ENCODE measurements at regions not wholly inside any gene's neighbourhood (a gene's known extent, or its start where the extent isn't known, plus 50 kb on each side); places are given as distances from the start of the nearest gene placed in this dataset.
"Not testable (repeated sequence)": the region's sequence is repeated elsewhere in the genome, so short reads cannot be mapped to it uniquely, and the experiment has no call there.

DNA sequence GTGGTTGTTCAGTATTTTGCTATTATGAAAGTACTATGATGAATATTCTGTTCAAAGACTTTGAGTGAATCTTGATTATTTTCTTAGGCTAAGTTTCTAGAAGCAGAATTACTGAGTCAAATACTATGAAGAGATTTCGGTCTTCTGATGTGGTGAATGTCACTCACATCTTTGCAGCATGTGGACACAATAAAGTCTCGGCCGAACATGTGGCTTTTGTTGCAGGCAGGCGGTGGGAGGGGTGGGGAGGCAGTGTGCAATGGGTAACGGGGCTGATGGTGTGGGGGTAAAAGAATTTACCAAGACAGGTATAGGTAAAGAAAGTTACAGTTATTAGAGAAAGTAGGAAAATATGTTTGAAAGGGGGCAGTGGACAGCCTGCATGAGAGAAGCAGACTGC is 156.4 kb upstream of the DTNBP1 start:
- TF ChIP-seq CTCF (IDR thresholded peaks at IDR 0.05; ENCODE audit: low read depth, low read length) = no peak

DNA sequence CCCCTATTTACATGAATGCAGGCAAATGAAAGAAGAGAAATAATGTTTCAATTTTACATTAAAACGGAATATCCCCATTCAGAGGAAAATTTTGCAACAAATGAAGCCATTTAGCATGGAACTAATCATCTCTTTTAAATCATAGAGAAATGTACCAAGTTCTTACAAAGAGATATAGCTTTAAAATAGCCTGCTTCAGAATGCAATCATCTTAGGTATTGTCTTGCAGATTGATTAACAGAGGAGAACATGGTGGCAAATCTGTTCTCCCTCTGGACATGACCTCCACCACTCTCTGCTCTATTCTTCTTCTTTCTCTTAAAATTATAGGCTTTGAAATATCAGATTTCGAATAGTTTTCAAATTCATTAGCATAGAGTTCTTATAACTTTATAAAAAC is 155.7 kb upstream of the DTNBP1 start:
- TF ChIP-seq CTCF (IDR thresholded peaks at IDR 0.05; ENCODE audit: low read depth, low read length) = no peak
- H3K4me3 ChIP-seq (ENCODE audit: low read depth, low read length) = no peak overlapping the region

More for the DNA sequence above, 156.4 kb upstream of the DTNBP1 start:
- no peak overlapping the region for H3K4me3 ChIP-seq (ENCODE audit: low read depth, low read length)

DNA sequence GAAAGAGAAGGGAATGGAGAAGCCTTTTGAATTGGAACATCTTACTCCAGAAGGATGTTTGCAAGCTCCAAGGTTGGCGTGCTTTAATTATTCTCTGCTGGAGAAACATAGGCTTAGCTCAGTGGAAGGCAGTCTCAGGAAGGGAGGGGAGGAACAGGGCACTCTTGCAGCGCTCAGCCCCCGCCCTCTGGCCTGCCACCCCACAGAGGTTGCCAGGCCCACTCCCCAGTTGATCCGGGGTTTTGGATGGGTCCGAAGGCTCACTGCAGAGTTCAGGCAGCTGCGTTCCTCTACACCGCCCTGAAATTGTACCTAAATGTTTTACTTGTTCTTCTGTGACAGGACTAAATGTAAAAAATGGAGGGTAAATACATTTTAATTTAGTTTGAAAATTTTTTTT is 155.2 kb upstream of the DTNBP1 start:
- TF ChIP-seq CTCF (IDR thresholded peaks at IDR 0.05; ENCODE audit: low read depth, low read length) = no peak
- no peak overlapping the region for H3K4me3 ChIP-seq (ENCODE audit: low read depth, low read length)

DNA sequence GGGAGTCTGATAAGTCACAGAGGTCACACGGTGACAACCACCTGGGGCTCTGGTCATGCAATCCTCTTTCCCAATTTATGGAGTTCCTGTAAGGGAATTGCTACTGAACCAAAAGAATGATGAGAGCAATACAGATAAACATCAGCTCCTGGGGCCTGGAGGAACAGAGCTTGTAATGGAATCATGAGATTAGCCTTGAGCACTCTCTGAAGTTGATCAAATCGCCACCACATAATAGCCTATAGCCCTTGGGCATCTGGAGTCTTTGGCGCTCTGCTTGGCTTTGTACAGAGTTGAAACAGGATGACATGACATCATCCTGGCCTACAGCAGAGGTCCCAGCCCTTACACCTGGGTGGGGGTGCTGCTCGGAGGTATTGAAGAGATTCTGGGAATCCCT is 154.3 kb upstream of the DTNBP1 start:
- TF ChIP-seq CTCF (IDR thresholded peaks at IDR 0.05; ENCODE audit: low read depth, low read length) = no peak
- H3K4me3 ChIP-seq (ENCODE audit: low read depth, low read length) = no peak overlapping the region

DNA sequence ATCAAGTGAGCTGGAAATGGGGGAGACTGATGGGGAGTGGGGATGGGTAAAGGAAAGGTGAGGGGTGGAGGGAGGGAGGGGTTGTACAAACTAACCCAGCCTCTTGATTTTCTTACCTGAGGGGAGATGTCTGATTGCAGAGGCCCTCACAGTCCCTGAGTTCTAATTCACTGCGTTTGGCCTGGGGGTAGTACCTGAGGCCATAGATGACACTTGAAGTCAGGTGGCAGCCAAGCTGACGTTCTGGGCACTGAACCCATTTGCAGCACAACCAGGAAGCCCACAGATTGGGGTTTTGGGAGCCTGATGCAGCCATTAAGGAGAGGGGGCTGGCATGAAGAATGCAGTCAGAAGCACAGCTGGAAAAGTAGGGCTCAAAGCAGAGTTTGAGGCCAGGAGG is 153.8 kb upstream of the DTNBP1 start:
- TF ChIP-seq CTCF (IDR thresholded peaks at IDR 0.05; ENCODE audit: low read depth, low read length) = no peak
- no peak overlapping the region for H3K4me3 ChIP-seq (ENCODE audit: low read depth, low read length)

GRCh38 chr6:15813698-15814097 is 150.9 kb upstream of the DTNBP1 start:
- H3K4me3 ChIP-seq (ENCODE audit: low read depth, low read length) = not testable (repeated sequence)

GRCh38 chr6:15811107-15811506 is 148.3 kb upstream of the DTNBP1 start:
- H3K4me3 ChIP-seq (ENCODE audit: low read depth, low read length) = no peak overlapping the region
- TF ChIP-seq CTCF (IDR thresholded peaks at IDR 0.05; ENCODE audit: low read depth, low read length) = no peak

GRCh38 chr6:15810618-15811017 is 147.8 kb upstream of the DTNBP1 start:
- no peak for TF ChIP-seq CTCF (IDR thresholded peaks at IDR 0.05; ENCODE audit: low read depth, low read length)

More at GRCh38 chr6:15810618-15811017, 147.8 kb upstream of the DTNBP1 start:
- no peak overlapping the region for H3K4me3 ChIP-seq (ENCODE audit: low read depth, low read length)

Measured in WI38 (cell line).